ENCODE measurements at regions not wholly inside any gene's neighbourhood (a gene's known extent, or its start where the extent isn't known, plus 50 kb on each side); places are given as distances from the start of the nearest gene placed in this dataset.
"Not testable (repeated sequence)": the region's sequence is repeated elsewhere in the genome, so short reads cannot be mapped to it uniquely, and the experiment has no call there.

GRCh38 chr12:76292891-76293290, 55.3 kb downstream of the BBS10 start:
- DNase-seq = not testable (repeated sequence)

DNA sequence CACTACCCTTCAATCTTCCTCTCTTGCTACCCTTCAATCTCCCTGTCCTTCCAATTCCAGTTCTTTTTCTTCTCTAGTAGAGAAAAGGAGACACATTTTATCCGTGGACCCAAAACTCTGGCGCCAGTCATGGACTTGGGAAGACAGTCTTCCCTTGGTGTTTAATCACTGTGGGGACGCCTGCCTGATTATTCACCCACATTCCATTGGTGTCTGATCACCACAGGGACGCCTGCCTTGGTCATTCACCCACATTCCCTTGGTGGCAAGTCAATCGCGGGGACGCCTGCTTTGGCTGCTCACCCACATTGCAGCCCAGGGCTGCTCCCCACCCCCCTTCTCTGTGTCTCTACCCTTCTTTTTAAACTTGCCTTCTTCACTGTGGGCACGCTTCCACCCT, 55.9 kb downstream of the BBS10 start:
- DNase-seq = peak; percentile 47

GRCh38 chr12:76290963-76291859, 57.0 kb downstream of the BBS10 start:
- DNase-seq = no peak

GRCh38 chr12:76288218-76288617, 60.0 kb downstream of the BBS10 start:
- DNase-seq = no peak

DNA sequence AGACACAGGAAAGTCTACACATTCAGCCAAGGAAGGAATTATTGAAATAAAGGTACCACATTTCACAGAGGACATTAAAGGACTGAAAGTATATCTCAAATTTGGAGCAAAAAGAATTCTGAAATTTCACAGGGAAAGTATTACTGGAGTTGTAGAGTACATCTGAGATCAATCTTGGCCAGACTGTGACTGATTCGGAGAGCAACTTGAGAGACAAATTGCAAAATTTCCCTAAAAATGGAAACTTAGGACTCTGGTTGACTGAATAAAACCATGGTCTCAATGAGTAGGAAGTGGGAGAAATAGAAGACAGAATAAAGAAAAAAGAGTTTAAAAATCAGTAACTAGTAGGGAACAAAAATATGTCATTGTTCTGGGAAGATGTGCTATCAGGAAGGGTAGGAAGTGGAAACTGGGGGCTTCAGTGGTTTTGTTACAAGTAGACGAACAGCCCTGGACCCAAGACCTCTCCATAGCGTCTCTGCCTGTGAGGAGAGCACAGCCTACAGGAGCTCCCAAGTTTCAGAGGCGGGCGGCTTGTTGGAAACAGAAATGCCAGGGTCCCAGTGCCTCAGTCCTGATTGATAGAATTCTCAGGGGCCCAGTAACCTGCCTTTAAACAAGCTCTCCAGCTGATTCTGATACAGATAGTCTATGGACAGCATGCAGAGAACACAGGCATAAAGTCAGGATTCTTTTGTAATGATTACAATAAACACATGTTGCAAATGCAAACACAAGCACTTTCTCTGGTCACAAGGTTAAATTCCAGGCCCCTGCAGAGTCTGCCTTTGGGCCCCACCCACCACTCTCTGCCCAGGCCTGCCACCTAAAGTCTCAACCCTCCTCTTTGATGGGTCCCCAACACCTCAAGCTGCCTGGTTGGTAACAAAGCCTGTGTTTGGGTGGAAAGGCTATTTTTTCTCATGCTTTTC, 63.1 kb downstream of the BBS10 start:
- peak; percentile 56 for DNase-seq

DNA sequence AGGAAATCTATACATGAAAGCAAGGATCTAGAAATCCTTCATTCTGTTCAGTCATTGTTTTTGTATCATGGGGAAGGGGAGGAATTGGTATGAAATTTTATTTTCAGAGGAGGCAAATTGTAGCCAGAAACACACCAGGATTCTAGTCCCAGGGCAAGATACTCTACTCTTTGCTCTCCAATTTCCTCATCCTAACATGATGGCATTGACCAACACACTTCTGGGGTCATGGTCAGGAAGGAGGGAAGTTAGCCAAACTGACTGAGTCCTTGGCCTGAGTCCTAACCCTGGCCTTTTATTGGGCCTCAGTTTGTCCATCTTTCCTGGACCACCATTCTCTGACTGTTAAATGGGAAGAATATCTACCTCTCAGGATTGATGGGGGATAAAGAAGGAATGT, 65.5 kb downstream of the BBS10 start:
- DNase-seq = no peak

- DNase-seq = peak; percentile 87
Observed at GRCh38 chr12:76277480-76277879, 70.7 kb downstream of the BBS10 start.

DNA sequence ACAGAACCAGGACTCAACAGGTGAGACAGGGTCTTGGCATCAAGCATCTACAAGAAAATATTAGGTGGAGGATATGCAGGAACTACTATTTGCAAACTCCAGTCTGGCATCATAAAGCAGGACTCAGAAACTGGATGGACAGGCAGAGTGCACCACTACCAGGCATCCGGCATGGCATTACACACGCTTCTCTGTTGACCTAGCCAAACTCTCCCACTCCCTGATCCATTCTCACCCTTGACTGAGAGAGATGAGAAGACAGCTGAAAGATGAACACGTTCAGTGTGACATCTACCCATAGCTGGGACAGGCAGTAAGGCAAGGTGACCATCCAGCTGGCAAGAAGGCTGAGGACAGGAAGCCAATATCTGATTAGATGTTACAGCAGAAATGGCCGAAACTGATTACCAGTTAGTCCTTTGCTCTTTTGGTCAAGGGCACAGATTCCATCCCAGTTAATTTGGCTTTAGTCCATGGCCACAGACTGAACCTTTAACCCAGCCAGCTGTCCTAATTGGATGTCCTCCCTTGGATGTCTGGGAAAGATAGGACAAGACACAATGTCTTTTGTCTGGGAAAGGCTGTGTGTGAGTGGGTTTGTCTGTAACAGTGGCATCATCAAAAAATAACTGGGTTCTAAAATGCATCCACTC, 71.6 kb downstream of the BBS10 start:
- DNase-seq = no peak

DNA sequence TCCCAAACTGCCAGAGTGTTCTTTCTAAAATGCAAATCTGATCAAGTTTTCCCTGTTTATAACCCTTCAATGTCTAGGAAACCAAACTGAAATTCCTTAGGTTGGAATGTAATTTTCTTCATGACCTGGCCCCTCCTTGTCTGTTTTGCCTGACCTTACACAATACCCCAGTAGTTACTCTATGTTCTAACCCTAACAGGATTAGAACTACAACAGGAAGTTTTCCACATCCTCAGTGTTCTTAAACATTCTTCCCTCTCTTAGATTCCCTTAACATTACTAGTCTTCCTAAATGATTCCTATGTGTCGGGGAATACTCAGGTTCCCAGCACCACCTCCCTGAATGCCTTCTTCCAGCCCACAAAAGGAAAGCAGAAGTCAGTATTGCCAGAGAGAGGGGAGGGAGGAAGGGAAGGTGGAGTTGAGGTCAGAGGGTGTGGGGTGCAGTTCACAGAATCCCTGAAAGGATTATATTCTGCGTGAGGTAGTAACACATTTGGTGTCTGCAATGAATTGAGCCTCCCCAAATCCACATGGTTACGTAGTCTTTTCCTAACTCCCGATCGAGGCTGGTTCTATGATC, 72.6 kb downstream of the BBS10 start:
- DNase-seq = no peak

DNA sequence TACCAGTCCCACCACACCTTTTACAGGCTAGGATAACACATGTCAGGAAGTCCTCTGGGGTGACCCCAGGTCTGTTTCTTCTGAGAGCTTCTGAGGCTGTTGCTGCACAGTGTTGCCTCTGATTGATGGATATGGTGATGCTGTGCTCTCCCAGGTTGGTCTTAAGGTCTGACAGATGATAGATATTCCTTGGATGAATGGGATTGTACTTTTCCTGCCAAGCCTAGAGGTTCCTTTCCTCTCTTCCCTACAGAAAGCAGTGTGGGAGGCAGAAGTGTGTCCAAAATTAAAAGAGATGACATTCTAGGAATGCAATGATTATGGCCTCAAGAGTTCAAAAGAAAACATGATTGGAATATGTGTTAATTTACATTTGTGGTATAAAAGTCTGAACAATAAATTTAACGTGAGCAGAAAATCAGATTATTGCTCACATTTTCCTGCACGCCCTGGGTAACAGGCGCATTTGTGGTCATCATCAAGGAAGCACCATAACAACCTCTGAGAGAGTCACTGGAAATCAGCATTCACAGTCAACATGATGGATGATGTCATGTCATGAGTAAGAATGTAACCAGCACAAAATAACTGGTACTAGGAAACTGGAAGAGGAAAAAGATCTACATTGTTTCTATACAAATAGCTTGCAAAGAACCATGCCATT, 73.7 kb downstream of the BBS10 start:
- DNase-seq = peak; percentile 66

DNA sequence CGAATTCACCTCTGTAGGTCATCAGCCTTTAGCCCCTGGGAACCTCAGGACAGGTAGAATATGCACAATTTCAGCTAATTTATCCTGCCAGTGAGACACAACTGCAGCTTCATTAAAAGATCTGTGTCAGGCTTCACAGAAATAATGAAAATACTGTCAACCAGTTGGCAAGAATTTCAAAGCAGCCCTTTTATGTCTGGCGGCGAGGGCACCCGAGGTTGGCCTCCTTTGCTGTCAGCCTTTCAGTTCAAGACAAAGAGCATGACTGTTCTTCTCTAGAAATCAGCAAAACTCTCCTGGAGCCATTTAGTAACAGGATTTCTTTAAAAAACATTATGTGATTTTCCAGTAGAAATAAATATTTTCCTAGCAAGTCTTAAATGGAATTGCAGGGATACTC, 75.9 kb downstream of the BBS10 start:
- DNase-seq = no peak

DNA sequence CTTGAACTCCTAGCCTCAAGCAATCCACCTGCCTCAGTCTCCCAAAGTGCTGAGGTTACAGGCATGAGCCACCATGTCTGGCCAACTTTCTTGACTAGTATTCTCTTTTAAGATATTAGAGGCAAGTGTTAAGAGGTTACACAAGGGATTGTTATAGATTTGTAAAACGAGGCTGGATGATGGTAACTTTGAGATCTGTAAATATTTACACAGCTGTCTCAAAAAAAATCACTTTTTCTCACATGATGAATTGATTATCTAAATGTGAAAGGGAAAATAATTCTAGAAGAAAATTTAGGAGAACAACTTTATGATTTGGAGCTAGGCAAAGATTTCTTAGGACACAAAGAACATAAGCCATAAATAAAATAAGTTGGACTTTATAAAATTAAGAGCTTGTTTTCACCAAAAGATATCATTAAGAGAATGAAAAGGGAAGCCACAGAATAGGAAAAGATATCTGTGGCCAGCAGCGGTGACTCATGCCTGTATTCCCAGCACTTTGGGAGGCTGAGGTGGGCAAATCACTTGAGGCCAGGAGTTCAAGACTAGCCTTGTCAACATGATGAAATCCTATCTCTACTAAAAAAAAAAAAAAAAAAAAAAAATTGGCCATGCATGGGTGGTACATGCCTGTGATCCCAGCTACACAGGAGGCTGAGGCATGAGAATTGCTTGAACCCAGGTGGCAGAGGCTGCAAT, 77.4 kb downstream of the BBS10 start:
- no peak for DNase-seq

GRCh38 chr12:76268267-76268666, 79.9 kb downstream of the BBS10 start:
- DNase-seq = peak; percentile 78

GRCh38 chr12:76266797-76267196, 81.4 kb downstream of the BBS10 start:
- peak; percentile 91 for DNase-seq

GRCh38 chr12:76265424-76266180, 82.6 kb downstream of the BBS10 start:
- DNase-seq = peak; percentile 50

GRCh38 chr12:76264611-76265012, 83.6 kb downstream of the BBS10 start:
- no peak for DNase-seq

GRCh38 chr12:76263696-76264095, 84.5 kb downstream of the BBS10 start:
- DNase-seq = no peak

DNA sequence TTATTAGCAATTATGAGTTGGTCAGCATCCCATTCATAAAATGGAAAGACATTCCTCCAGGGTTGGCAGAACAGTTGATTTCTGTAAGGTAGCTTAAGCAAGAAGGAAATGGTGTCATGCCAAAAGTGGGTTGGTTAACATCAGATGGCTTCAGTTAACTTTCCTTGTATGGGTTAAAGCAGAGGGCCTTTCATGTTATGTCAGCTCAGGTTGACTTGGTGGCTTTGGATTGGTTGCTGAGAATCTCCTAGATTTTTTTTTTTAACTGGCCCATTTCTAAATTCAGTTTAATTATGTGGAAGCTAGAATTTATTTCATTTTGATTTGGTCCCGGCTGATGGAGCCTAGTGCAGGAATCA, 87.8 kb downstream of the BBS10 start:
- peak; percentile 32 for DNase-seq

- DNase-seq = peak; percentile 92
Observed at GRCh38 chr12:76259660-76260389, 88.4 kb downstream of the BBS10 start.

DNA sequence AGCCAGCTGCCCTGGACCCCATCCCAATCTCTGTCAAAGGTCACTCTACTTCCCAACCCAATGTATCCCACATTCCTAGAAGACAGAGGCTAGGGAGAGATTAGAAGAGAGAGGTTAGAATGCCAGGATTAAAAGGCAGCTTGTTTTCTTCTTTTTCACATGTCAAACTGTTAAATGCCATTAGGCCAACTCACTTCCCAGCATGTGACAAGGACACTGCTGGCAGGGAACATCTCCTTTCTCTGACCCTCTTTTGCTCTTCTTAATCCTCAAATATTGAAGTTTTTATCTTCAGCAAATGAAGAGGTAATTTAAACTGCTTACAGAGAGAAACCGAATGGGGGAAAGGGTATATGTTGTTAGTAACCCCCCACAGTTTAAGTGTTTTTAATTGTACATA, 89.1 kb downstream of the BBS10 start:
- peak; percentile 76 for DNase-seq
